ENCODE measurements at regions not wholly inside any gene's neighbourhood (a gene's known extent, or its start where the extent isn't known, plus 50 kb on each side); places are given as distances from the start of the nearest gene placed in this dataset.

DNA sequence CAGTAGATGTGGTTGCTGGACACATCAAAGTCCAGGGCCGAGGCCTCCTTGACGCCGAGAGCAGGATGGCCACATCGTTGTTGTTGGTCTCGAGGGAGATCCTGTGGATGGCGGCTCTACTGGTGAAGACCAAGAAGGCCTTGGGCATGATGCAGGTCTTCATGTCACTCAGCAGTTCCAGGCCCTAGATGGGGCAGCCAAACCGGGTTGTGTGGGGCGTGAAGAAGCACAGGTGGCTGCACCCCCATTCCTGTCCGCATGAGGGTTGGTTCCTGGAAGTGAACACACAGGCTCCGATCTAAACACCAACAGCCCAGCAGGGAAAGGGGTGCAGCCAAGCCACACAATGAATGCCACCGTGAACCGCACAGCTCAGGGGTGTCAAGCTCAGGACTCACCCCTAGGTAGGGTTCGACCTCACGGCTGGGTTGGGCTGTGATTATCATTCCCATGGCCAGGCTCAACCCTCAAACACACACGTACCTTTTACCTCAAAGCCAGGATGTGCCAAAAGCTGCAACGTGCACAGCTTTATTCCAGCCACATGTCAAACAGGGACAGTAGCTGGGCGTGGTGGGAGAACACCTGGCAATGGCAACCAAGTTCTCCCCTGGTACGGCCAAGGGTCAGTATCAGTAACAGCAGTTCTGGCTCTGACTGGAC is 132.3 kb downstream of the CRYBB2 start:
- no peak for DNase-seq

DNA sequence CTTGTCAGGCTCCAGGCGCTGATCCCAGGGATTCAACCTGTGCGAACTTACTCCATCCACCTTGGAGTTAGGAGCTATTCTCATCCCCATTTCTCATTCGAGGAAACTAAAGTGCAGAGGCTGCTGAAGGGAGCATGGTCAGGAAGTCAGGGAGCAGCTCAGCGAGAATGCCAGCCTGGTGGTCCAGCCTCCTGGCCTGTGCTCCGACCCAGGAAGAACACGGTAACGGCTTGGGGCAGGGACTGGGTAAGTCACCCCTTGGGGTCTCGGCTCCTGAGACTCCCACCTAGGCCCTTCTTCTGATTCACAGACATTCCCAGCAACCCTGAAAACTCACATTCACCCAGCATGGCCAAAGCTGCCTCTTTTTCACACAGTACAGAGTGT is 132.8 kb downstream of the CRYBB2 start:
- no peak for DNase-seq

DNA sequence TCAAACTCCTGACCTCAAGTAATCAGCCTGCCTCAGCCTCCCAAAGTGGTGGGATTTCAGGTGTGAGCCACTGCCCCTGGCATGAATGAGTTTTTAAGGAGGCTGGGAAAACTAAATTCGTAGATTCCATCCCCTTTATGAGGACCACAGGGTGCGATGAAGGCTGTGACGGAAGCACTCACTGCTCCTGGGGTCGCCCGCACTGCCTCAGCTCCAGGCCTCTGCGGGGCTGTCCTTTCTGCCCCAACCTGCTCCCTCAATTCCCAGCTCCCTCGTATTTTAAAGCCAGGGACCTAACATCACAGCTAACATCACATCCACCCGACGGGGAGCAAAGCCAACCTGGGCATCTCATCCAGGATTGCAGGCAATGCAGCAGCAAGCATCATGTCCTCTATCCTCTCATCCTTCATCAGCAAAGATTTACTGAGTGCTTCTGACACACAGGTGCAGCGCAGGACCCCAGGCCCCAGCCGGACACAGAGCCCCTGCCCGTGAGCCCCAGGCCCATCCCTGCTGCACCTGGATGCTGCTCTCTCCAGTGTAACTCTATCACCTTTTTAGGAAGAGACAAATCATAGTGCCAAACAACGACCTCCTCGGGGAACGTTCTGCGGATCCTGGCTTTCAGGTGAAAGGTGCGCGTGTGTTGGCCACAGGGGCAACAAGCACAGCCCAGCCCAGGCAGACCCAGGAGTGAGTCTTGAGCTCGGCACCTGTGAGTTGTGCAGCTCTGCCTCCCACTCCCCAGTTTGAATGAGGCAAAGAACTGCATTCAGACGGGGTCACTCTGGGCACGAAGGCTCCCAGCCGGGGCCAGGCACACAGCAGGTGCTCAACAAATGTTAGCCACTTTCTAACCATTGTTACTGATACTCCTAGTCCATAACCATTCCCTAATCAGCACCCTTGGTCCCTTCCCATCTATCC is 134.3 kb downstream of the CRYBB2 start:
- no peak for DNase-seq

DNA sequence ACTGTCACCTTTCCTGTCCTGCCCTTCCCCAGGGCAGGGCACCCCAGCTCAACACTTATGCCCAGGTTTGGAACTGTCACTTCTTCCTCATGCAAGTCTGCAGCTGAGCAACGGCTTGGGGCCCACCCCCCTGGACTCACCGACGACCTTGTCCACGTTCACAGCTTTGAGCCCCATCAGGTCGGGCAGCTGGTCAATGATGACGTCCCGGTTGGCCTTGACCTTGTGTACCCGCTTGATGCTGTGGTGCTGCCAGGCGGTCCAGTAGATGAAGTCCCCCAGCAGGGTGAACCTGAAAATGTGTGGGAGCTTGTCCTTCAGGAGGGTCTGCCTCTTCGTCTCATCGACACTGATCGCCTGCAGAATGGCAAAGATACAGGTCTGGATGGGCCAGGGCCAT is 135.0 kb downstream of the CRYBB2 start:
- DNase-seq, result no peak

DNA sequence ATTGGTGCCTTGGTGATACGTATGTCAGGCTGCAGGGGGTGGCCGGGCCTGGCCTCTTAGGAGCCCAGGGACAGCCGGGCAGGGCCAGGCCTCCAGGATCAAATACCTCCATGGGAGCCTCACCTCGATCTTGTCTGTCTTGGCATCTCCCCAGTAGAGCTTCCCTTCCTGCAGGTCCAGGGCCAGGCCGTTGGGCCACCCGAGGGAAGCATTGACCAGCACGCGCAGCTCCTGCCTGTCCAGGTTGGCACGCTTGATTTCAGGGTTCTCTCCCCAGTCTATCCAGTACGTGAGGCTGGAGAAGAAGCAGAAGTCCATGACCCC is 137.7 kb downstream of the CRYBB2 start:
- no peak for DNase-seq

DNA sequence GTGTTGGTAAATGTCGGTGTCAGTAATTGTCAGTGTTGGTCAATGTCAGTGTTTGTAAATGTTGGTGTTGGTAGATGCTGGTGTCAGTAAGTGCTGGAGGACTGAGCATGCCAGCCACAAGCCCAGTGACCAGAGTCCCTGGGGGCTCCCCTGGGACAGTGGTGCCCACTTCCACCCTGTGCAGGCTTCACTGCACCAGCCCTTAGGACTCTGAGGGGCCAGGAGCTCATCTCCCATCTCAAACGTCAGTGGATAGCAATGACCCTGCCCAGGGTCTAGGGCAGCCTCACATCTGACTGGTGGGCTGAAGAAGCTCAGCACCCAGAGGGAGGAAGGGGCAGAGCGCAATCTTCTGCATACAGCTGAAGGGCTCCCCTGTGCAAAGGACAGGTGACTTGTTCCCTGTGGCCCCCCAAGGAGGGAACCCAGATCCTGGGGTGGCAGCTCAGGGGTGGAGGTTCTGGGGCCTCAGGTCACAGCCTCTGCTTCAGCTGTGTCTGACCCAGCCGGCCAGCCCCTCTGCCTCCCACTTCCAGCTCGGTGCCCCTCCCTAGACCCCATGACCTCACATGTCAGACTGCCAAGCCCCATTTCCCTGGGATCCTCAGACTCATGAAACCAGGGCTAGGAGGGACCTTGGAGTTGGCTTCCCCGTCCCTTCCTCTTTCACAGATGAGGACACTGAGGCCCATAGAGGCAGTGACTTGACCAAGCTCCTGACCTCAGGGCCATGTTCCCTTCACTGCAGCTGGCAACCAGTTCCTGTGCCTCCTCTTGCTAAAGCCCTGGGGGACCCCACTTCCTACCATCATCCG is 138.4 kb downstream of the CRYBB2 start:
- DNase-seq, result no peak

DNA sequence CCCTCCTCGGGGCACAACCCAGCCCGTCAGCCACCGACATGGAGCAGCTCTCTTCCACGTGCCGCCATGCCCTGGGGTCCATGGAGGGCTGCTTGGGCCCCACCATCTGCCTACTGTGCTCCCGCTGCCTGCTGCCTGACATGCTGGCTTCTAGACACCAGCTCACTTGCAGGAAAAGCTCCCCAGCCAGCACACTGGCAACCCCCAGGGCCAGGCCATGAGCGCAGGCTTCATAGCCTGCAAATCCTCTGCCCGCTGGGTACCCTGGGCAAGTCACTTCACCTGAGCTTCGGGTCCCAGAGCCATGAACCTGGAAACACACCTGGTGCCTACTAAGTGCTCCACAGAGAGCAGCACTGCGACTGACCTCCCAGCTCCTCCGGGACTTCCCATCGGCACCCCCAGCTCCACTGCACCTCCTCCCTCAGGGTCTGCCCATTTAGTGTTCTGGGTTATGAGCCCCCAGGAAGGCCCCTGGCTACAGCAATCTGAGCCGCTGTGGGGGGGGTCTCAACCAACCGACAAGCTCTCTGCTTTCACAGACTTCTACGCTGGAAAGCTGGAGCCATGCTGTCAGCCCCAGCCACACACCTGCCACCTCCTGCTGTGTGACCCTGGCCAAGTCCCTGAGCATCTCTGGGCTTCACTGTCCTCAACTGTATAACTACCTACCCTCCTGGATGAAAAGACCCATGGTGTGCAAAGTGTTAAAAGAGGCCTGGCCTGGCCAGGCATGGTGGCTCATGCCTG is 139.2 kb downstream of the CRYBB2 start:
- DNase-seq, result no peak

DNA sequence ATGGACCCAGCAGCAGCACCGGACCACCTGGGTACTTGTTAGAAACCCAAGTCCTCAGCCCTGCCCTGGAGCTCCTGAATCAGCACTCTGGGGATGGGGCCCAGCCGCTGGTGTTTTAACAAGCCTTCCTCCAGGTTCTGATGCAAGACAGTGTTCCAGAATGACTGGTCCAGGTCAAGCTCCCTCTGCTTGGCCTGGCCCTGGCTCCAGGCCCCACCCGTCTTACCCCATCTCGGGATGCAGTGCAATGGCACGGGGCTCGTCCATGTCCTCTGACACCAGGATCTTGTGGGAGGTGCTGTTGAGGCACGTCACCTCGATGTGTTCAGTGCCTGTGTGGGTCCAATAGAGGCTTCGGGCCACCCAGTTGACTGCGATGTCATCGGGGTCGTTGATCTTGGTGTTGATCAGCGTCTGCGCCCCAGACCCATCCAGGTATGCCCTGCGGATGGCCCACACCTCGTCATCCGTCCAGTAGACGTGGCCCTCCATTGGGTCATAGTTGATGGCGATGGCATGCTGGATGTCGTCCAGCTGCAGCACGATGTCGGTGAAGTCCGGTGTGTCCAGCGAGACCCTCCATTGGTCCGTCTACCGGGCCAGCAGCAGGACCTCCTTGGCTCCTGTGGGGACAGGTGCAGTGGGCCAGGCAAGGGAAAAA is 140.3 kb downstream of the CRYBB2 start:
- no peak for DNase-seq

DNA sequence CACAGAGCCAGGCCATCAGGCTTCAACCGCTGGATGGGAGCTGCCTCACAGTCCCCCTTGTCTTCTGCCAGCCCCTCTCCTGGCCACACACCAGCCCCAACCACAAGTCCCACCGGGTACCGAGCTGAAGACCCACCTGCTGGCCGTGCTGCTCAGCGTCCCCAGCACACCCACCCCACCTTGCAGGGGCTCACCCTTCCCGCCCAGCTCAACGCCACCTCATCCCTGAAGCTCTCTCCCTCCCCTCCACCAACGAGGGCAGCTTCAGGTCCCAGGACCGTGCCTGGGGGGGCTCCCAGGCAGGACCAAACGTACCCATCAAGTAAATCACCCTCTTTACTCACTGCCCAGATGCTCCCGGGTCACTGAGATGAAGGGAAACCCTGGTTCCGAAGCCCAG is 141.0 kb downstream of the CRYBB2 start:
- no peak for DNase-seq

DNA sequence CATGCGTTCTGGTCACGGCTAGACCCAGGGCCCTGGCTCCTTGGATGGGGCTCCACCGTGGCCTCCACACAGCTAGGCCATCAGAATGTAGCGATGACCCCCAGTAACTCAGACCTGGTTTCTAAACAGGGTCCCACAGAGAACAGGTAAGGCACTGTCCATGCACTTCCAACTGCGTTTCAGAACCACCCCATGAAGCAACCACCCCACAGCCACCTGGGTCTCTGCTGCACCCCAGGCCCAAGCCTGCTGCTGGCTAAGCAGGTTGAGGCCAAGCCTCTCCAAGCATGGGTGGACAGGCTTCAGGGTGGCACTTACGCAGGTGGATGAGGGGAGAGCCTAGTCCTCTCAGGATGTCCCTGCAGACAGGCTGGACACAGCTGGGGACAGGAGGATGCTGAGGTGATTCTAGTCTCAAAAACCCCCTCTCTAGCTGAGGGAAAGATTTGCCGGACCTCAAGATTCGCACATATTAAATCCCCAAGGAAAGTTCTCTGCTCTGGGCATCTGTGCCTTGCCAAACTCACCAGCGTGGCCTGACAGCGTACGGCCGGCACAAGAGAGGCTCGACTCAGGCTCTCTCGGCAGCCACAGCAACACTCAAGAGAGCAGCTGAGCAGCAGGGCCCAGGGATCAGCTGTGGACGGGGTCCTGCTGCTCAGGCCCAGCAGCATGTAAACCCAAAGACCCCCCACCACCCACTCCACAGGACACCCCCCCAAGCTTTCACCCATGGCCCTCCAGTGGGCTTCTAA is 141.6 kb downstream of the CRYBB2 start:
- no peak for DNase-seq

DNA sequence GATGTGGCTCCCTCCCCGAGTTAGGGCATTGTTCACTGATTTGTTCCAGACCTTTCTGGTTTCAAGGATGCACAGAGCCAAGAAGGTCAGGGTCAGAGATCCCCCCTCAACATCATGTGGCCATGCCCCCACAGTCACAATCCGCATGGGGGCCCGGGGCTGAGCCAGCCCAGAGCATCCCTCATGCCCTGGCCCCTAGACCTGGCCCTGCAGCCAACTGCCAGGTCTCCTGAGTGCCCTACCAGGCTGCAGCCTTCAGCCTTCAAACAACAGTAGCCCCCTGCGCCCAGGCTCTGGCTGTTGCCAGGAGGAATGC is 142.4 kb downstream of the CRYBB2 start:
- no peak for DNase-seq

DNA sequence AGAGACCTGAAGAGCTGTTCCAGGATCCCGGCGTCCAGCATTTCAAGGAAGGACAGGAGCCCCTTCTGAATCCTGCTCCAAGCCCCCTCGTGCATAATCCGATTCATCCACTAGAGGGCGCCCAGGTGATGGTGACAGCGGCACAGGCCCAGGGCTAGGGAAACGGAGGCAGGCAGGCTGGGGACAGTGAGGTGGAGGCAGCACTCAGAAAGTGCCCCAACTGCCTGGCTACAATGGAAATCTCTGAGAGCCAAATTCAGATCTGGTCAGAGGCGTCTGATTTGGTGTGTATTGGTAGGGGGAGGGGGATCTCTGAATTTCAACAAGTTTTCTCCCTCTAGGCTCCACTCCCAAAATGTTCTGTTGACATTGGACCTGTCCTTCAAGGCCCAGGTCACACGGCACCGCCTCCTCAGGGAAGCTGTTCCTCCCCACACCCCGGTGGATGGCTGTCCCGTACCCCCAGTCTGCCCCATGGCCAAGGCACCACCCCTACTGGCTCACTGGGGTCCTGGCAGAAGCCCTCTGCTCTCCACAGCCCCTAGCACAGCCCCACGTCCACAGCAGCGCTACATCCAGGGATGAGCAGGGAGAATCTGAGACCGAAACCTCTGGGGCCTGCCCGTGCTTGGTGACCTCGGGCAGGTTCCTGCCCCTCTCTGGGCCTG is 142.9 kb downstream of the CRYBB2 start:
- DNase-seq, result peak; percentile 8 to 28

DNA sequence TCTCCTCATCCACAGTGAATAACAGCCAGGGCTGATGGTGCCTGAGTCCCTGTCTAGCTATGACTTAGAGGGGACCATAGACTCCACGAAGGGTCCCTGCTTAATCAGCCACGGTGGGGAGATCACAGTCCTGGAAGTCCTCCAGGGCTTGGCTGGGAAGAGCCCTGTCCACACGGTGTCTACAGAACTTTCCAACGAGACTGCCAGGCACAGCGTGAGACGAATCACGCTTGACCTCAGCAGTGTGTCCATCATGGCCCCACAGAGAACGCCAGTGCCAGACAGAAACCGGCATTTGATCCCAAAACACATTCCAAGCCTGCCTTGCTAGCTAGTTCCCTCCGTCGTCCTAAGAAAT is 143.4 kb downstream of the CRYBB2 start:
- DNase-seq, result no peak

DNA sequence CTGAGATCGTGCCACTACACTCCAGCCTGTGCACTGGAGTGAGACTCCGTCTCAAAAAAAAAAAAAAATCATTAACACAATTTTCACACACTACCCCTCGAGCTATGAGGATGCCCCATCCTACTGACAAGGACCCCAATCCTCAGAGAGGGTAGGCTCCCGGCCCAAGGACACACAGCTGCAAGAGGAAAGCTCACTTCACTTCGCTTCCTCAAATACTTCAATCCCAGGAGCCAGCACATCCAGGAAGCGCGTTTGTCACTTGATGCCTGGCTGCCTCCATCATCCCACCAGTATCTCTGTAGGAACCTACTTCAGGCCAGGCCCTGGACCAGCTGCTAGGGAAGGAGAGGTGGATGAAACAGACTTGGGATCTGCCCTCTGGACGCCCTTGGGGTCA is 144.0 kb downstream of the CRYBB2 start:
- DNase-seq, result no peak

DNA sequence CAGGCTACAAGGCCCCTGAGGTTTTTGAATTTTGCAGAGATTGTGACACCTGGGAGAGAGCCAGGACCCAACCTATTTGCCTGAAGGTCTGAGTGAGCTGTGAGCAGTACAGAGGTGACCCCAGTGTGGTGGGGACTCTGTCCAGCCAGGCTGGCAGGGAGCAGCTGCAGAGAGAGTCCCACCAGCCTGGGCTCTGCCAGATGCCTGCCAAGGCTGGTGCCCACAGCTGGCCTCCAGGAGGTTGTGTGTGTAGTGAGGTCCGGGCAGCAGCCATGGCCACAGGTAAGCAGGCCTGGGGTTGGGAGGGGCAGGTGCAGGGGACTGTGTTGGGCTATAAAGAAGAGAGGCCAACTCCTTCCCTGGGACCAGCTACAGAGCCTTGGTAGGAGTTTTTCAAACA is 144.8 kb downstream of the CRYBB2 start:
- no peak for DNase-seq

DNA sequence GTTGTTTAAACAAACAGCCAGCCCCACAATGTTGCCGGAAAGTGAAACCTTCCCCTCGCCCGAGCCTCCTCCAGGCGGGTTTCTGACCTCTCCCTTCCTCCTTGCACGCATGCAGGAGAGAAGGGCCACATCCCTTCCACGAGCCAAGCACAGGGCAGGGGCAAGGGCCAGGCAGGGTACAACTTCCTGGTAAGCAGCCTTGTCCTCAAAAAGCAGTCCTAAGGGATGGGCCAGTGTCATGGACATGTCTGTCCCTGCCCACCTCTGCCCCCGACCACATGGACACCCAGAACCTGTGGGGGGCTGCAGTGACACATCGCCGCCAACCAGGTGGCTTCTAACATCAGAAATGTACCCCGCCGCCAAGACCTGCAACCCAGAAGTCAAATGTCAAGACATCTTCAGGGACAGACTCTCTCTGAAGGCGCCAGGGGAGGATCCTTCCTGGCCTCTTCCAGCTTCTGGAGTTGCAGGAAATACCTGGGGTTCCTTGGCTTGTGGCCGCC is 145.3 kb downstream of the CRYBB2 start:
- DNase-seq, result no peak

DNA sequence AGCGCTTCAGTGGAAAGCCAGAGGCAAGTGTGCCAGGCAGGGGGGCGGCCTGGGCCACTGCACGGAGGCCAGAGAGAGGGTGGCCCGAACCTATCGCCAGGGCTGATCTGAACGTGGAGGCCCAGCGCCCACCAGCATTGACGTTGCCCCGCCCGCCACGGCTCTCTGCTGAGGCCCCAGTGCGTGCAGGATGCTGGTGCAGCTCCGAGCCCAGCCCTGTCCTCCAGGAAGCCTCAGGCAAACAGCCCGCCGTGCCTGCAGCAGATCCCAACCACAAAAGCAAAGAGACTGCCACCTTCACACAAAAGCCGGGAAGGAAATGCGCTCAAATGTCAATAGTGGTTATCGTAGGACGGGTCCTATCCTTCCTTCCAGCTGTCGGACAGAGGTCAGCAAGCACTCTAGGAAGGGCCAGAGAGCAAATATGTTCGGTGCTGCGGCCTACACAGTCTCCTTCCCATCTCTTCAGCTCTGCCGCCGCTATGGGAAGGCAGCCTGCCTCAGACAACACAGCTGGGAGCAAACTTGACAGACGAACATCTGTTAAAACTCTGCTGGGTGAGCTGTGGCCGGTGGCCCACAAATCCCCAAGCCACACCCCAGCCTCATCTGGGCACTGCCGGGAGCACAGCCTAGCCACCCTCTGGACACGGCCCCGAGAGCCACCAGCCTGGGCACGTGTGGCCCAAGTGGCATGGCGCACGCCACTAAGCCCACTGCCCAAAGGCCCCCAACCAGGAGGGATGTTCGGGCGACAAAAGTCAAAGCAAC is 146.2 kb downstream of the CRYBB2 start:
- DNase-seq, result no peak

DNA sequence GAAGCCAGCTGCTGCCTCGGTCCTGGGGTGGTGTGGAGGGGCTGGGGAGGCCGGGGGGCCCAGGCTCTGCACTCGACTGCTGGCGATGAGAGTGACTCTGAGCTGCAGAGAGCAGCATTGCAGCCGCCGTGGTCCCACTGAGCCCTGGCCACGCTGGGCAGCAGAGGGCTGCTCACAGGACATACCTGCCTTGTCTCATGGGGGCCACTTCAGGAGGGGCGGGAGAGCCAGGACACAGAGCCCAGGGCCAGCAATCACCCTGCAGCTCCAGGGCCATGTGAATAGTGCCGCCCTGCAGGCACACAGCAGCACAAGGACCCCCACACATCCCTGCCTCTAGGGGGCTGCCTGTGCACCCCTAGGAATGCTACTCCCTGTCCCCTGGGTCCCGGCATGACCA is 147.0 kb downstream of the CRYBB2 start:
- DNase-seq, result no peak

DNA sequence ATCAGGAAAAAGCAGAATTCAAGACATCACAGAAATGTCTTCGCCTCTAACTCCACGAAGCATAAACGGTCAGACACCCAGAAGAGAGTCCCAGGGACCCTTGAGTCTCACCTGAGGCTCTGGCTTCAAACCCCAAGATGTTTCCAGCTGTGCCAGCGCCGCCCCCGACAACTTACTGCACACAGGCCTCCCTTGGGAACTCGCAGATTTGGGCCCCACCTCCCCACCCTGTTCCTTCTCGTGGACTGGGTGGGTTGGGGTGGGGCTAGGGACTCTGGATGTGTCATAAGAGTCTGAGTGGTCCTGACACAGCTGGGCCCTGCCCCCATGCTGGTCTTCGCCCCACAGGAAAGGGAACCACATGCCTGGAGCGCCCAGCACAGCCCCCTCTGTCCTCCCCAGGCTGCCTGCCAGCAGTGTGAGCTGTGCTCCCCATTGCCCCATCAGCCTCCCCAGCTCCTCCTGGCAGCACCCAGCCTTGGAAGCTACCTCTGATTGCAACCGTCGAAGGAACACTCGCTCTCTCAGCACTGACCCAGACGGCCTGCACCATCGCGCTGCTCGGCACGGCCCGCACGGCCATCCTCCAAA is 147.5 kb downstream of the CRYBB2 start:
- DNase-seq, result no peak

DNA sequence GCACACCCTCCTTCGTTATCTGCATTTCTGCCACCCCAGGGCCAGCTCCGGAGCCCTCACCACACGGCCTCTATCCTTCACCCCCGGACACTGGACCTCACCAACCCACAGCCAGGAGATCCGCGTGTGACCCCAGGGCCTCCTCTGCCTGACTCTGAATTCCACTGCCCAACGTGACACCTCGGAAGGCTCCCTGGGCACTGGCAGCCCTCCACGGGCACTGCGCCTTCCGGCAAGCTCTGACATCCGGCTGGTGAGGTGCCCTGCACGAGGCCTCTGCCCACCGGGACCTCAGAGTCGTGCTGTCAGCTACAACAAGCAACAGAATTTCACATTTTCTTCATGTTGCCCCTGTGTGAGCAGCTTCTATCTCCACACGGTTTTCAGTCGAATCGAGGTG is 148.3 kb downstream of the CRYBB2 start:
- no peak for DNase-seq
